Mucosa of descending colon (tissue), 3 donors: ENCODE measurements at regions not wholly inside any gene's neighbourhood (a gene's known extent, or its start where the extent isn't known, plus 50 kb on each side); places are given as distances from the start of the nearest gene placed in this dataset.
"Not testable (repeated sequence)": the region's sequence is repeated elsewhere in the genome, so short reads cannot be mapped to it uniquely, and the experiment has no call there.

Experiments used
- ATAC-seq: fragments of 200-7000 bp; cut with Tn5 transposase; one replicate; pipeline ENCODE4 v1.9.1; 2020; ENCODE audit warnings: mild to moderate bottlenecking, moderate library complexity
- DNase-seq, 3 donors: peaks; one replicate each; pipeline ENCODE4 v3.0.0-alpha.2; 2020
- H3K36me3 ChIP-seq: fragments of 200-600 bp; one replicate; pipeline ENCODE4 v1.8.0; 2021; ENCODE audit warnings: low read depth, mild to moderate bottlenecking
- H3K4me1 ChIP-seq: fragments of 200-600 bp; one replicate; pipeline ENCODE4 v1.8.0; 2021; ENCODE audit warnings: low read depth, mild to moderate bottlenecking
- H3K4me3 ChIP-seq: fragments of 200-600 bp; one replicate; pipeline ENCODE4 v1.8.0; 2021; ENCODE audit warnings: mild to moderate bottlenecking
- H3K9me3 ChIP-seq: fragments of 200-600 bp; one replicate; pipeline ENCODE4 v1.8.0; 2021; ENCODE audit warnings: mild to moderate bottlenecking
- intact Hi-C, 2 donors: fragments of 100-400 bp; cut with DNase I in 1 of 2; cut with micrococcal nuclease in 1 of 2; formaldehyde crosslinking; loops; one replicate each; pipeline versions ENCODE4 v1.11.0 to v1.11.1; 2022; cut with DNase I, micrococcal nuclease
- TF ChIP-seq, protein P1 (sequence below): fragments of 200-600 bp; IDR thresholded peaks from one replicate; pipeline ENCODE4 v1.8.0; 2022; ENCODE audit warnings: antibody characterized with exemption, mild to moderate bottlenecking
- donor health status: DM: no; HTN: no; CAD: no; lungs with moderate emphysema.
- donor health status: DM: no; HTN: no; CAD: no.
- donor health status: DM: no; HTN: yes; CAD: no.

GRCh38 chr2:13308989-13309388, 592.3 kb downstream of the TRIB2 start:
- TF ChIP-seq, protein P1, sequence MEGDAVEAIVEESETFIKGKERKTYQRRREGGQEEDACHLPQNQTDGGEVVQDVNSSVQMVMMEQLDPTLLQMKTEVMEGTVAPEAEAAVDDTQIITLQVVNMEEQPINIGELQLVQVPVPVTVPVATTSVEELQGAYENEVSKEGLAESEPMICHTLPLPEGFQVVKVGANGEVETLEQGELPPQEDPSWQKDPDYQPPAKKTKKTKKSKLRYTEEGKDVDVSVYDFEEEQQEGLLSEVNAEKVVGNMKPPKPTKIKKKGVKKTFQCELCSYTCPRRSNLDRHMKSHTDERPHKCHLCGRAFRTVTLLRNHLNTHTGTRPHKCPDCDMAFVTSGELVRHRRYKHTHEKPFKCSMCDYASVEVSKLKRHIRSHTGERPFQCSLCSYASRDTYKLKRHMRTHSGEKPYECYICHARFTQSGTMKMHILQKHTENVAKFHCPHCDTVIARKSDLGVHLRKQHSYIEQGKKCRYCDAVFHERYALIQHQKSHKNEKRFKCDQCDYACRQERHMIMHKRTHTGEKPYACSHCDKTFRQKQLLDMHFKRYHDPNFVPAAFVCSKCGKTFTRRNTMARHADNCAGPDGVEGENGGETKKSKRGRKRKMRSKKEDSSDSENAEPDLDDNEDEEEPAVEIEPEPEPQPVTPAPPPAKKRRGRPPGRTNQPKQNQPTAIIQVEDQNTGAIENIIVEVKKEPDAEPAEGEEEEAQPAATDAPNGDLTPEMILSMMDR, result no peak
- DNase-seq (no peak), ATAC-seq (no peak)
- Histone ChIP-seq H3K36me3 (no peaks in the 10 kb centered on the region), H3K9me3 (peaks cover 44% of the 10 kb centered on the region), H3K4me1 (no peaks in the 10 kb centered on the region), H3K4me3 (no peak overlapping the region)
- intact Hi-C loops, result no loop called here

DNA sequence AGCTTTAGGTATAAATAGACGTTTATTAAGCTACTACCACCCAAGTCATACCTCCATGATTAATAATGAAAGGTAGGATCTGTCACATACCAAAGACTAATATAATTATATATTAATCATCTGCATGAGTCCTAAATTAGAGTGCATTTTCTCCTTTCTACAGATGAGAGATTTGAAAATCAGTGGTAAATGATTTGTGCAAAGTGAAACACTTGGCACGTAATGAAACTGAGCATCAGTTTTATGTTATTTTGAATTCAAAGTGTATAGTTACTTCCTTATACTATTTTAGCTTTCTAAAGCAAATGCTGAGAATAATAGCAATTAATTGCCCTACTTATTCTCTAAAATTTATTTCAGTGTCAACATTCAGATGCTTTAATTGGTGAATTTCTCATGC, 615.3 kb downstream of the TRIB2 start:
- Histone ChIP-seq H3K36me3 (no peaks in the 10 kb centered on the region), H3K4me3 (no peak overlapping the region), H3K4me1 (no peaks in the 10 kb centered on the region), H3K9me3 (peaks cover 16% of the 10 kb centered on the region)
- intact Hi-C loops, result no loop called here
- DNase-seq (no peak), ATAC-seq (no peak)
- TF ChIP-seq, protein P1, result no peak

DNA sequence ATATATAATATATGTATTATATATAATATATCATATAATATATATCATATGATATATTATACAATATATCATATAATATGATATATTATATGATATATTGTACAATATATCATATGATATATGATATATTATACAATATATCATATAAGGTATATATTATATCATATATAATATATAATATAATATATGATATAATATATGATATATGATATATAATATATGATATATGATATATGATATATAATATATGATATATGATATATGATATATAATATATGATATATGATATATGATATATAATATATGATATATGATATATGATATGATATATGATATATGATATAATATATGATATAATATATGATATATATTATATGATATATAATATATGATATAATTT, 617.3 kb downstream of the TRIB2 start:
- H3K36me3 ChIP-seq, H3K4me3 ChIP-seq, ATAC-seq, DNase-seq, intact Hi-C loops, H3K4me1 ChIP-seq: not testable (repeated sequence)
- H3K9me3 ChIP-seq, result peaks cover 16% of the 10 kb centered on the region

DNA sequence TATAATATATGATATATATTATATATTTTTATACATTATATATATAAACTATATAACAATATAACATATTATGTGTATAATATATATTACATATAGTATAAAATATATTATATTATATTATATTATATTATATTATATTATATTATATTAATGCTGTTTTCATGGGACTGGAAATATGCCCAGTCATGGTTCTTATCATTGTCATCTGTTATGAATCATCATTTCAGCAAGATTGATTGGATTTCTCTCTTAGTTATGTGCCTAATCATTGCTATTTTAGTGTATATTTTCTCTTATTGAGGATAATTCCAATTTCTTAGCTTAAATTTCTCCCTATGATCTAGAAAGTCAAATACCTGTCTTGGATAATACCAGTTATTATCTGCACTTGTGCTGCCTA, 617.8 kb downstream of the TRIB2 start:
- TF ChIP-seq, protein P1, result no peak
- Histone ChIP-seq H3K4me1 (no peaks in the 10 kb centered on the region), H3K36me3 (no peaks in the 10 kb centered on the region), H3K9me3 (peaks cover 11% of the 10 kb centered on the region), H3K4me3 (no peak overlapping the region)
- no peak for DNase-seq
- no peak for ATAC-seq
- intact Hi-C loops, result no loop called here

- no peaks in the 10 kb centered on the region for H3K36me3 ChIP-seq
- H3K4me3 ChIP-seq, result no peak overlapping the region
- intact Hi-C loops, result no loop called here
- TF ChIP-seq, protein P1, result no peak
- peaks cover 10% of the 10 kb centered on the region for H3K9me3 ChIP-seq
- DNase-seq (no peak), ATAC-seq (no peak)
- no peaks in the 10 kb centered on the region for H3K4me1 ChIP-seq
Observed at GRCh38 chr2:13335862-13336535, 619.3 kb downstream of the TRIB2 start.

GRCh38 chr2:13351068-13351467, 634.3 kb downstream of the TRIB2 start:
- no peaks in the 10 kb centered on the region for H3K4me1 ChIP-seq
- H3K9me3 ChIP-seq, result peaks cover 21% of the 10 kb centered on the region
- H3K36me3 ChIP-seq, result no peaks in the 10 kb centered on the region
- DNase-seq (no peak), ATAC-seq (no peak)
- TF ChIP-seq, protein P1, result no peak
- intact Hi-C loops, result no loop called here
- H3K4me3 ChIP-seq, result no peak overlapping the region
